ENCODE measurements at regions not wholly inside any gene's neighbourhood (a gene's known extent, or its start where the extent isn't known, plus 50 kb on each side); places are given as distances from the start of the nearest gene placed in this dataset.

GRCh38 chr15:70210076-70210475 lies 112.4 kb upstream of the TLE3 start:
- Mint-ChIP-seq H3K36me3 (ENCODE audit: insufficient read depth) (no peaks in the 10 kb centered on the region), H3K27me3 (ENCODE audit: low read depth) (peaks cover 4% of the 10 kb centered on the region), H3K4me1 (ENCODE audit: low read depth) (no peaks in the 10 kb centered on the region), H3K4me3 (no peak overlapping the region), H3K9me3 (no peaks in the 10 kb centered on the region)
- DNase-seq = no peak
- no peak for ATAC-seq

GRCh38 chr15:70209499-70209898 lies 111.8 kb upstream of the TLE3 start:
- Mint-ChIP-seq H3K9me3 (no peaks in the 10 kb centered on the region), H3K4me3 (no peak overlapping the region), H3K27me3 (ENCODE audit: low read depth) (peaks cover 4% of the 10 kb centered on the region), H3K36me3 (ENCODE audit: insufficient read depth) (no peaks in the 10 kb centered on the region), H3K4me1 (ENCODE audit: low read depth) (no peaks in the 10 kb centered on the region)
- no peak for ATAC-seq
- DNase-seq = no peak

- peaks cover 4% of the 10 kb centered on the region for H3K27me3 Mint-ChIP-seq (ENCODE audit: low read depth)
- ATAC-seq (no peak), DNase-seq (no peak)
- no peak overlapping the region for H3K4me3 Mint-ChIP-seq
- no peaks in the 10 kb centered on the region for H3K4me1 Mint-ChIP-seq (ENCODE audit: low read depth)
- no peaks in the 10 kb centered on the region for H3K36me3 Mint-ChIP-seq (ENCODE audit: insufficient read depth)
- H3K9me3 Mint-ChIP-seq = no peaks in the 10 kb centered on the region
Measured at GRCh38 chr15:70208332-70208731, 110.6 kb upstream of the TLE3 start.

GRCh38 chr15:70206668-70207067 lies 109.0 kb upstream of the TLE3 start:
- Mint-ChIP-seq H3K4me1 (ENCODE audit: low read depth) (no peaks in the 10 kb centered on the region), H3K9me3 (no peaks in the 10 kb centered on the region), H3K27me3 (ENCODE audit: low read depth) (peaks cover 4% of the 10 kb centered on the region), H3K36me3 (ENCODE audit: insufficient read depth) (no peaks in the 10 kb centered on the region), H3K4me3 (no peak overlapping the region)
- DNase-seq (no peak), ATAC-seq (no peak)

- peaks cover 2% of the 10 kb centered on the region for H3K27me3 Mint-ChIP-seq (ENCODE audit: low read depth)
- no peaks in the 10 kb centered on the region for H3K9me3 Mint-ChIP-seq
- no peak for DNase-seq
- no peaks in the 10 kb centered on the region for H3K4me1 Mint-ChIP-seq (ENCODE audit: low read depth)
- H3K4me3 Mint-ChIP-seq = no peak overlapping the region
- H3K36me3 Mint-ChIP-seq (ENCODE audit: insufficient read depth) = no peaks in the 10 kb centered on the region
- no peak for ATAC-seq
Measured at GRCh38 chr15:70204652-70205051, 106.9 kb upstream of the TLE3 start.

GRCh38 chr15:70203981-70204560 lies 106.4 kb upstream of the TLE3 start:
- Mint-ChIP-seq H3K4me1 (ENCODE audit: low read depth) (no peaks in the 10 kb centered on the region), H3K27me3 (ENCODE audit: low read depth) (no peaks in the 10 kb centered on the region), H3K36me3 (ENCODE audit: insufficient read depth) (no peaks in the 10 kb centered on the region), H3K9me3 (no peaks in the 10 kb centered on the region), H3K4me3 (no peak overlapping the region)
- no peak for DNase-seq
- ATAC-seq = no peak

- Mint-ChIP-seq H3K27me3 (ENCODE audit: low read depth) (no peaks in the 10 kb centered on the region), H3K4me1 (ENCODE audit: low read depth) (no peaks in the 10 kb centered on the region), H3K36me3 (ENCODE audit: insufficient read depth) (no peaks in the 10 kb centered on the region), H3K9me3 (no peaks in the 10 kb centered on the region), H3K4me3 (no peak overlapping the region)
- DNase-seq (no peak), ATAC-seq (no peak)
Measured at GRCh38 chr15:70202756-70203155, 105.0 kb upstream of the TLE3 start.

GRCh38 chr15:70201425-70201775 lies 103.7 kb upstream of the TLE3 start:
- no peaks in the 10 kb centered on the region for H3K9me3 Mint-ChIP-seq
- peaks cover 8% of the 10 kb centered on the region for H3K4me1 Mint-ChIP-seq (ENCODE audit: low read depth)
- no peaks in the 10 kb centered on the region for H3K36me3 Mint-ChIP-seq (ENCODE audit: insufficient read depth)
- DNase-seq = no peak
- no peak overlapping the region for H3K4me3 Mint-ChIP-seq
- H3K27me3 Mint-ChIP-seq (ENCODE audit: low read depth) = no peaks in the 10 kb centered on the region
- ATAC-seq = no peak

GRCh38 chr15:70200511-70201424 lies 103.1 kb upstream of the TLE3 start:
- ATAC-seq (no peak), DNase-seq (no peak)
- Mint-ChIP-seq H3K4me3 (no peak overlapping the region), H3K36me3 (ENCODE audit: insufficient read depth) (no peaks in the 10 kb centered on the region), H3K9me3 (no peaks in the 10 kb centered on the region), H3K27me3 (ENCODE audit: low read depth) (no peaks in the 10 kb centered on the region), H3K4me1 (ENCODE audit: low read depth) (peaks cover 8% of the 10 kb centered on the region)

GRCh38 chr15:70199540-70200410 lies 102.1 kb upstream of the TLE3 start:
- H3K36me3 Mint-ChIP-seq (ENCODE audit: insufficient read depth) = no peaks in the 10 kb centered on the region
- H3K27me3 Mint-ChIP-seq (ENCODE audit: low read depth) = no peaks in the 10 kb centered on the region
- no peak for DNase-seq
- ATAC-seq = no peak
- no peaks in the 10 kb centered on the region for H3K9me3 Mint-ChIP-seq
- H3K4me1 Mint-ChIP-seq (ENCODE audit: low read depth) = peaks cover 8% of the 10 kb centered on the region
- no peak overlapping the region for H3K4me3 Mint-ChIP-seq

- Mint-ChIP-seq H3K27me3 (ENCODE audit: low read depth) (no peaks in the 10 kb centered on the region), H3K9me3 (no peaks in the 10 kb centered on the region), H3K4me3 (no peak overlapping the region), H3K36me3 (ENCODE audit: insufficient read depth) (no peaks in the 10 kb centered on the region), H3K4me1 (ENCODE audit: low read depth) (peaks cover 8% of the 10 kb centered on the region)
- ATAC-seq (no peak), DNase-seq (no peak)
Measured at GRCh38 chr15:70199124-70199482, 101.4 kb upstream of the TLE3 start.

- Mint-ChIP-seq H3K36me3 (ENCODE audit: insufficient read depth) (no peaks in the 10 kb centered on the region), H3K4me3 (no peak overlapping the region)
- no peak for DNase-seq
Measured at GRCh38 chr15:70198441-70199123, 100.9 kb upstream of the TLE3 start.

GRCh38 chr15:70197945-70198361 lies 100.2 kb upstream of the TLE3 start:
- Mint-ChIP-seq H3K4me3 (no peak overlapping the region), H3K27me3 (ENCODE audit: low read depth) (no peaks in the 10 kb centered on the region), H3K36me3 (ENCODE audit: insufficient read depth) (no peaks in the 10 kb centered on the region), H3K9me3 (no peaks in the 10 kb centered on the region), H3K4me1 (ENCODE audit: low read depth) (peaks cover 8% of the 10 kb centered on the region)
- DNase-seq (no peak), ATAC-seq (no peak)

More at GRCh38 chr15:70198441-70199123, 100.9 kb upstream of the TLE3 start:
- ATAC-seq = no peak
- Mint-ChIP-seq H3K27me3 (ENCODE audit: low read depth) (no peaks in the 10 kb centered on the region), H3K4me1 (ENCODE audit: low read depth) (peaks cover 8% of the 10 kb centered on the region), H3K9me3 (no peaks in the 10 kb centered on the region)

GRCh38 chr15:70197318-70197944 lies 99.7 kb upstream of the TLE3 start:
- DNase-seq (no peak), ATAC-seq (no peak)
- H3K4me3 Mint-ChIP-seq = no peak overlapping the region
- peaks cover 8% of the 10 kb centered on the region for H3K4me1 Mint-ChIP-seq (ENCODE audit: low read depth)
- H3K9me3 Mint-ChIP-seq = no peaks in the 10 kb centered on the region
- H3K36me3 Mint-ChIP-seq (ENCODE audit: insufficient read depth) = no peaks in the 10 kb centered on the region
- no peaks in the 10 kb centered on the region for H3K27me3 Mint-ChIP-seq (ENCODE audit: low read depth)

Measured in activated T-cell treated with anti-CD3 and anti-CD28 coated beads, Interleukin-2, amount 50 U/mL, for 4 hours (primary cell).